Rectal smooth muscle tissue (tissue), 1 donor: ENCODE measurements at regions not wholly inside any gene's neighbourhood (a gene's known extent, or its start where the extent isn't known, plus 50 kb on each side); places are given as distances from the start of the nearest gene placed in this dataset.

Source experiments
- H3K27ac ChIP-seq: one replicate; pipeline ENCODE4 v1.7.0; 2013; ENCODE audit warnings: low read depth, low read length, inconsistent platforms
- H3K27me3 ChIP-seq: one replicate; pipeline ENCODE4 v1.7.0; 2013; ENCODE audit warnings: low read length; ENCODE audit not compliant: control insufficient read depth, insufficient read depth
- H3K36me3 ChIP-seq: one replicate; pipeline ENCODE4 v1.7.0; 2013; ENCODE audit warnings: low read length; ENCODE audit not compliant: control insufficient read depth, insufficient read depth
- H3K4me1 ChIP-seq: one replicate; pipeline ENCODE4 v1.7.0; 2013; ENCODE audit warnings: low read length; ENCODE audit not compliant: control insufficient read depth, insufficient read depth
- H3K4me3 ChIP-seq: one replicate; pipeline ENCODE4 v1.7.0; 2013; ENCODE audit warnings: low read length
- H3K9ac ChIP-seq: one replicate; pipeline ENCODE4 v1.7.0; 2013; ENCODE audit warnings: low read length

- Histone ChIP-seq H3K36me3 (no peaks in the 10 kb centered on the region), H3K27me3 (no peaks in the 10 kb centered on the region), H3K4me1 (no peaks in the 10 kb centered on the region), H3K27ac (no peak overlapping the region), H3K4me3 (no peak overlapping the region), H3K9ac (no peak overlapping the region)
Measured at GRCh38 chr5:42963412-42963811, 76.7 kb downstream of the ANXA2R start.

GRCh38 chr5:42962124-42962523 lies 78.0 kb downstream of the ANXA2R start:
- H3K27me3 ChIP-seq, result no peaks in the 10 kb centered on the region
- H3K27ac ChIP-seq, result no peak overlapping the region
- H3K36me3 ChIP-seq, result no peaks in the 10 kb centered on the region
- H3K4me1 ChIP-seq, result no peaks in the 10 kb centered on the region
- no peak overlapping the region for H3K9ac ChIP-seq
- H3K4me3 ChIP-seq, result no peak overlapping the region

- H3K36me3 ChIP-seq, result no peaks in the 10 kb centered on the region
Measured at GRCh38 chr5:42960506-42960905, 79.6 kb downstream of the ANXA2R start.

GRCh38 chr5:42956551-42956950 lies 83.6 kb downstream of the ANXA2R start:
- Histone ChIP-seq H3K27me3 (peaks cover 21% of the 10 kb centered on the region), H3K4me3 (no peak overlapping the region), H3K36me3 (no peaks in the 10 kb centered on the region), H3K27ac (no peak overlapping the region), H3K9ac (no peak overlapping the region), H3K4me1 (no peaks in the 10 kb centered on the region)

More at GRCh38 chr5:42960506-42960905, 79.6 kb downstream of the ANXA2R start:
- no peaks in the 10 kb centered on the region for H3K4me1 ChIP-seq
- H3K27ac ChIP-seq, result no peak overlapping the region
- no peak overlapping the region for H3K9ac ChIP-seq
- no peak overlapping the region for H3K4me3 ChIP-seq
- H3K27me3 ChIP-seq, result no peaks in the 10 kb centered on the region

- Histone ChIP-seq H3K36me3 (no peaks in the 10 kb centered on the region), H3K4me3 (no peak overlapping the region), H3K27ac (no peak overlapping the region), H3K9ac (no peak overlapping the region), H3K27me3 (peaks cover 33% of the 10 kb centered on the region), H3K4me1 (no peaks in the 10 kb centered on the region)
Measured at GRCh38 chr5:42953041-42953440, 87.1 kb downstream of the ANXA2R start.

GRCh38 chr5:42952578-42952974 lies 87.5 kb downstream of the ANXA2R start:
- peak overlapping the region; percentile 60 for H3K4me3 ChIP-seq
- H3K4me1 ChIP-seq, result no peaks in the 10 kb centered on the region
- no peaks in the 10 kb centered on the region for H3K36me3 ChIP-seq
- H3K9ac ChIP-seq, result no peak overlapping the region
- H3K27ac ChIP-seq, result no peak overlapping the region
- H3K27me3 ChIP-seq, result peaks cover 33% of the 10 kb centered on the region

GRCh38 chr5:42951293-42951840 lies 88.8 kb downstream of the ANXA2R start:
- H3K9ac ChIP-seq, result no peak overlapping the region
- H3K27ac ChIP-seq, result peak overlapping the region; percentile 60
- H3K27me3 ChIP-seq, result peaks cover 33% of the 10 kb centered on the region
- H3K36me3 ChIP-seq, result no peaks in the 10 kb centered on the region
- H3K4me1 ChIP-seq, result no peaks in the 10 kb centered on the region
- peak overlapping the region; percentile 60 for H3K4me3 ChIP-seq

- Histone ChIP-seq H3K4me3 (peak overlapping the region; percentile 60), H3K4me1 (no peaks in the 10 kb centered on the region), H3K27me3 (peaks cover 33% of the 10 kb centered on the region), H3K27ac (peak overlapping the region; percentile 60), H3K9ac (peak overlapping the region; percentile 22), H3K36me3 (no peaks in the 10 kb centered on the region)
Measured at GRCh38 chr5:42950456-42951292, 89.4 kb downstream of the ANXA2R start.

- peak overlapping the region; percentile 22 for H3K9ac ChIP-seq
Measured at GRCh38 chr5:42950116-42950455, 90.0 kb downstream of the ANXA2R start.

GRCh38 chr5:42949348-42950115 lies 90.6 kb downstream of the ANXA2R start:
- H3K27me3 ChIP-seq, result peaks cover 33% of the 10 kb centered on the region
- H3K4me1 ChIP-seq, result no peaks in the 10 kb centered on the region
- peak overlapping the region; percentile 25 for H3K4me3 ChIP-seq
- H3K27ac ChIP-seq, result no peak overlapping the region
- H3K36me3 ChIP-seq, result no peaks in the 10 kb centered on the region
- peak overlapping the region; percentile 7 for H3K9ac ChIP-seq

More at GRCh38 chr5:42950116-42950455, 90.0 kb downstream of the ANXA2R start:
- Histone ChIP-seq H3K36me3 (no peaks in the 10 kb centered on the region), H3K27me3 (peaks cover 33% of the 10 kb centered on the region), H3K4me3 (peak overlapping the region; percentile 60), H3K27ac (no peak overlapping the region), H3K4me1 (no peaks in the 10 kb centered on the region)

GRCh38 chr5:42948961-42949347 lies 91.2 kb downstream of the ANXA2R start:
- Histone ChIP-seq H3K4me3 (peak overlapping the region; percentile 25), H3K36me3 (no peaks in the 10 kb centered on the region), H3K4me1 (no peaks in the 10 kb centered on the region)

GRCh38 chr5:42944989-42945388 lies 95.1 kb downstream of the ANXA2R start:
- Histone ChIP-seq H3K4me3 (no peak overlapping the region), H3K9ac (no peak overlapping the region), H3K4me1 (peaks cover 3% of the 10 kb centered on the region), H3K27ac (no peak overlapping the region), H3K27me3 (peaks cover 13% of the 10 kb centered on the region), H3K36me3 (no peaks in the 10 kb centered on the region)

More at GRCh38 chr5:42948961-42949347, 91.2 kb downstream of the ANXA2R start:
- Histone ChIP-seq H3K27ac (no peak overlapping the region), H3K9ac (peak overlapping the region; percentile 7), H3K27me3 (peaks cover 35% of the 10 kb centered on the region)
